CD8-positive, alpha-beta memory T cell (primary cell): ENCODE measurements at regions not wholly inside any gene's neighbourhood (a gene's known extent, or its start where the extent isn't known, plus 50 kb on each side); places are given as distances from the start of the nearest gene placed in this dataset.

ENCODE experiments used
- CTCF ChIA-PET: fragments of 350-600 bp; sonication (Branson Sonifier 250); formaldehyde crosslinking; loops from one replicate; lab custom pipeline; 2021; ENCODE audit warnings: antibody characterized with exemption; lab: Charles Lee
- POLR2A ChIA-PET: fragments of 350-600 bp; sonication (Branson Sonifier 250); formaldehyde crosslinking; loops from one replicate; lab custom pipeline; 2021; ENCODE audit warnings: antibody characterized with exemption; lab: Charles Lee
- DNase-seq, 5 donors: peaks; one replicate each; pipeline versions ENCODE4 v3.0.0 to v3.0.0-alpha.2; 2020 to 2022; ENCODE audit warnings: mixed read lengths in 1 of 5
- H3K27ac ChIP-seq: one replicate; pipeline ENCODE4 v1.7.0; 2013; ENCODE audit warnings: low read depth, mild to moderate bottlenecking, low read length, moderate library complexity
- H3K27me3 ChIP-seq: 2 replicates; pipeline ENCODE4 v1.7.0; 2013; ENCODE audit warnings: low read length, mild to moderate bottlenecking; ENCODE audit not compliant: insufficient read depth, poor library complexity, severe bottlenecking
- H3K36me3 ChIP-seq: 2 replicates; pipeline ENCODE4 v1.7.0; 2013; ENCODE audit warnings: mild to moderate bottlenecking, low read length, moderate library complexity; ENCODE audit not compliant: insufficient read depth
- H3K4me1 ChIP-seq: 2 replicates; pipeline ENCODE4 v1.7.0; 2013; ENCODE audit warnings: mild to moderate bottlenecking, low read length, moderate library complexity; ENCODE audit not compliant: insufficient read depth
- H3K4me3 ChIP-seq: 2 replicates; pipeline ENCODE4 v1.7.0; 2013; ENCODE audit warnings: mild to moderate bottlenecking, low read length
- H3K9me3 ChIP-seq: 2 replicates; pipeline ENCODE4 v1.7.0; 2013; ENCODE audit warnings: mild to moderate bottlenecking, low read length
- H3K27ac Mint-ChIP-seq, 8 donors: one replicate each; pipeline ENCODE4 v1.8.0; 2020 to 2021; ENCODE audit warnings: mixed read lengths in 8 of 8, mild to moderate bottlenecking in 6 of 8, inconsistent platforms in 3 of 8, moderate library complexity in 3 of 8
- H3K27me3 Mint-ChIP-seq, 2 donors: one replicate each; pipeline ENCODE4 v1.8.0; 2020 to 2021; ENCODE audit warnings: mixed read lengths in 2 of 2, mild to moderate bottlenecking in 1 of 2, moderate library complexity in 1 of 2
- H3K36me3 Mint-ChIP-seq, 3 donors: one replicate each; pipeline ENCODE4 v1.8.0; 2020 to 2021; ENCODE audit warnings: mixed read lengths in 3 of 3, inconsistent platforms in 1 of 3, mild to moderate bottlenecking in 1 of 3
- H3K4me1 Mint-ChIP-seq, 3 donors: one replicate each; pipeline ENCODE4 v1.8.0; 2020 to 2021; ENCODE audit warnings: mixed read lengths in 3 of 3, inconsistent platforms in 1 of 3, mild to moderate bottlenecking in 1 of 3
- H3K4me3 Mint-ChIP-seq, 7 donors: one replicate each; pipeline ENCODE4 v1.8.0; 2020 to 2021; ENCODE audit warnings: mixed read lengths in 7 of 7, mild to moderate bottlenecking in 6 of 7, moderate library complexity in 4 of 7, inconsistent platforms in 2 of 7
- H3K9me3 Mint-ChIP-seq, 5 donors: one replicate each; pipeline ENCODE4 v1.8.0; 2020 to 2022; ENCODE audit warnings: mixed read lengths in 5 of 5, mild to moderate bottlenecking in 3 of 5, moderate library complexity in 2 of 5, inconsistent platforms in 1 of 5

DNA sequence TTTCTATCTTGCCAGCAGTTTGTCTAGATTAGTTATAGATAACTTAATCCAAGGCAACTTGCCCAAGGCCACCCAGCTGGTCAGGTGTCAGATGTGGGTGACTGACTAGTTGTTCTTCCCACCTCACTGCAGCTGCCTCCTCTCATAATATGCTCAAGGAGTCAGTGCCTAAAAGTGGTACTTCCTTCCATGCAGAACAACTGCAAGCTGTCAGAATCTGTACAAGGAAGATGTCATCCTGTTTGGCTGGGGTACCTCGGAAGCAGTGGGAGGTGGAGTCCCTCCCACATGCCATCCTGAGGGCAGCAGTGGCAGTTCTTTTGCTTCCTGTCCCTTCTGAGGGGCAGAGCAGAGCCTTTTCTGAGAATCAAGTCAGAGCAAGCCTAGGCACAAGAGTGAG is 193.2 kb upstream of the RFC3 start:
- H3K27ac Mint-ChIP-seq, result peak overlapping the region in 1 of 8 donors; percentile 27
- no peaks in the 10 kb centered on the region for H3K27me3 Mint-ChIP-seq
- Histone ChIP-seq H3K36me3 (no peaks in the 10 kb centered on the region), H3K9me3 (no peaks in the 10 kb centered on the region), H3K4me1 (no peaks in the 10 kb centered on the region), H3K27ac (no peak overlapping the region), H3K27me3 (no peaks in the 10 kb centered on the region), H3K4me3 (no peak overlapping the region)
- no peaks in the 10 kb centered on the region for H3K9me3 Mint-ChIP-seq
- H3K36me3 Mint-ChIP-seq, result no peaks in the 10 kb centered on the region
- CTCF ChIA-PET, result no interaction called here
- no peak for DNase-seq
- H3K4me3 Mint-ChIP-seq, result no peak overlapping the region
- peaks cover 2 to 8% (median 3%) of the 10 kb centered on the region in 3 donors for H3K4me1 Mint-ChIP-seq
- POLR2A ChIA-PET, result no interaction called here

DNA sequence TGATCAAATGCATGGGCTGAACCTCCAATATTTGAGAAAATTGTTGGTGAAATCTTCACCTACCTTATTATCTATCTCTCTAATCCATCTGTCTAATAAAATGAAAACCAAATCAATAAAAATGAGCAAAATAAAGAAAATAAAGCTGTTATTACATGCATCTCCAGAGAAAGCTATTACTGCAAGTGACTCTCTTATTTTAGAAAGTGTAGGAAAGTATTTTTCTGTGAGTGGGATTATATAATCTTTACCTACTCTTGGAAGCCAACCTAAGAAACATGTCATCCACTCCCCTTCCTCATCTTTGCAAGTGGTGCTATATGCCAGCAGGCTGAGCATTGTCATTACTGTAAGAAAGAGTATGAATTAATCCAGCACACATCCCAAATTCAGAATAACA is 191.5 kb upstream of the RFC3 start:
- H3K27ac ChIP-seq, result no peak overlapping the region
- Mint-ChIP-seq H3K27ac (peak overlapping the region in 1 of 8 donors; percentile 34), H3K4me3 (no peak overlapping the region), H3K36me3 (no peaks in the 10 kb centered on the region), H3K4me1 (peaks cover 2 to 8% (median 3%) of the 10 kb centered on the region in 3 donors), H3K27me3 (peaks cover 0 to 2% of the 10 kb centered on the region in 2 donors), H3K9me3 (no peaks in the 10 kb centered on the region)
- ChIA-PET CTCF (interaction anchor here (1.4 kb wide), 1 partner anchor 12 kb away, joined by 3 read pairs; no protein-coding TSS in a partner anchor), POLR2A (interaction anchor here (1.1 kb wide), 1 partner anchor 11 kb away, joined by 3 read pairs; no protein-coding TSS in a partner anchor)
- no peaks in the 10 kb centered on the region for H3K9me3 ChIP-seq
- no peaks in the 10 kb centered on the region for H3K36me3 ChIP-seq
- H3K4me3 ChIP-seq, result no peak overlapping the region
- no peaks in the 10 kb centered on the region for H3K27me3 ChIP-seq
- no peaks in the 10 kb centered on the region for H3K4me1 ChIP-seq
- no peak for DNase-seq

DNA sequence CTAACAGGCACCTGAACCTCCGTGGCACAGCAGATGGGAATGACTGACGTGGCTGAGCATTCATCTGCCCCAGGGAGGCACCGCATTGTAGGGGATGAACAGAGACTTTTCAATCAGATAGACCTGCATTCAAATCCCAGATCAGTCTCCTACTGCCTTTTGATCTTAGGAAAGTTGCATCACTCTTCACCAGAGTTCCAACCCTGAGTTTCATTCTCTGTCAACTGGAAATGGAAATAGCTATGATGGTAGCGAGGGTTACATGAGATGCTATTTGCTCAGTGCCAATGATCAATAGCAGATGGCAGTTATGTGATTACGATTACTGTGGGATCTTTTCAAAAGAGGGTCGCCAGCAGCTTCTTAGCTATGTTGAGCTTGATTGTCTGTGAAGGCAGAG is 189.3 kb upstream of the RFC3 start:
- H3K27me3 ChIP-seq, result no peaks in the 10 kb centered on the region
- CTCF ChIA-PET, result no interaction called here
- Mint-ChIP-seq H3K36me3 (no peaks in the 10 kb centered on the region), H3K9me3 (no peaks in the 10 kb centered on the region), H3K27me3 (peaks cover 0 to 2% of the 10 kb centered on the region in 2 donors), H3K4me1 (peaks cover 2 to 8% (median 3%) of the 10 kb centered on the region in 3 donors), H3K27ac (no peak overlapping the region), H3K4me3 (no peak overlapping the region)
- no peaks in the 10 kb centered on the region for H3K4me1 ChIP-seq
- no peak overlapping the region for H3K27ac ChIP-seq
- no peak overlapping the region for H3K4me3 ChIP-seq
- H3K9me3 ChIP-seq, result no peaks in the 10 kb centered on the region
- no peak for DNase-seq
- POLR2A ChIA-PET, result no interaction called here
- no peaks in the 10 kb centered on the region for H3K36me3 ChIP-seq

DNA sequence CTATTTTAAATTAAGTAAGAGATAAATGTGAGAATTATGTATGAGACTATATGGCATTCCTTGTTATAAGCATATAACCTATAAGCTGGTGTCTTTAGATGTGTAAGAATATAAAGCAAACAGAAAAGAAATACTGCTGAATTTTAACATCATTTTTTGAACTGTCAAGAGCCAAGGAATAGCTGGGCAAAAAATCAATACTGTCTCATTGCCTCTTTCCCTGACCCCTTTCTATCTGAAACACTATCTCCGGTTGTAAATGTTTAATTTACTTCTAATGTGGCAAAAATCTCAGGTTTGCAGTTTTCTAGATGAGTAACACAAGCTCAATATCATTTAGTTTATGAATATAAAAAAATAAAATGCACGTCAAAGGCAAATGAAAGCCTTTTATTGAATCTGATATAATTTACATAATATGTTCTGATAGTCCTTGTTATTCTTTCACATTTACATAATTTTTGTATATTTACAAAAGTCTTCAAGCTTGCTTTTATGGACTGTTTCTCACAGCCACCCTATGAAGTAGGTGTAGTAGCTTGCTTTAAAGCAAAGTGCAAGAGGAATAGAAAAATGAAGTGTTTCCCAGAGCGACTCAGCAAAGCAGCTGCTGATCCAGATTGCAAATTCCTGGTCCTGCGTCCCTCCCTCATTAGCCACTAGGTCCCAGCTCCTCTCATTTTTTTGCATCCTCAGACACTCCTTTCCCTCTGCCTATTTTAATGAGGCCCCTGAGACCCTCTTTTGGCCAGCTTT is 188.2 kb upstream of the RFC3 start:
- Histone ChIP-seq H3K9me3 (no peaks in the 10 kb centered on the region), H3K27ac (no peak overlapping the region), H3K4me3 (no peak overlapping the region), H3K36me3 (no peaks in the 10 kb centered on the region), H3K27me3 (no peaks in the 10 kb centered on the region), H3K4me1 (no peaks in the 10 kb centered on the region)
- Mint-ChIP-seq H3K27me3 (peaks cover 0 to 2% of the 10 kb centered on the region in 2 donors), H3K27ac (peak overlapping the region in 1 of 8 donors; percentile 11), H3K9me3 (no peaks in the 10 kb centered on the region), H3K4me3 (no peak overlapping the region), H3K4me1 (peaks cover 1 to 2% (median 1%) of the 10 kb centered on the region in 3 donors), H3K36me3 (no peaks in the 10 kb centered on the region)
- no peak for DNase-seq
- ChIA-PET CTCF (interaction anchor here (0.8 to 1.1 kb wide), 3 partner anchors 14 to 87 kb away, joined by 3 to 4 read pairs (median 3); no protein-coding TSS in a partner anchor), POLR2A (no interaction called here)

DNA sequence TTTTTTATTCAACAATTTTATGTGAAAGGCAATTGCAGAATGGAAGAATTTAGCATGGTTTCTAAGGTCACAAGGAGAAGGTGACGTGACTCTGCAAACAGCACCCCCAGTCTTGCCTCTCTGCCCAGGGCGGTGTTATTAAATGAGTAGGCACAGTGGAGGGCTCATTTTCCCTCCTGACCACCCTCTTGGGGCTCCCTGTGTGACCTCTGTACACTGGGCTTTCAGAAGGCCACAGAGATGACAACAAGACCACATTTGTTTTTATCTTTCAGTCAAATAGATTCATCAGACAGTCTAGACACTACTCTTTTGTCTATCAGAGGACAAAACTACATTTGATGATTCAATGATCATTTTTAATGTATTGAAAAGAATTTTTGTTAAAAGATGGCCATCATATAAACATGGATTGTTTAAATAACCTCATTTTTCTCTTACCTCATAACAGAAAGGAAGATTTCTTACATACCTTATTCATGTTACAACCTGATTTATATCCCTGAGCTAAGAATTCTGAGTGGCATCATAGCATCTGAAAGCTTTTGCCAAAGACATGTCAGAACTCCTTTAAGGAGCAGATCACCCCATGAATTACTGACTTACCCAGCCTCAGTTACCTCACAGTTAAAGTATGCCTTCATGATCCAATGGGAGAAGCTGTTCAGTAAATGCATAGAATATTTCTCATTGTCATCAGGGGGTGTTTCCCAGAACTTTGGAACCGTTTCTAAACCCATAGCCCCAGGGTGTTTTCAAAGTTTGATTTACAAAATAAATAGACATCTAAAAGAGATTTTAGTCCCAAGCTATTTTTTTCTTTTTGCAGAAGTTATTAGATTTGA is 184.0 kb upstream of the RFC3 start:
- CTCF ChIA-PET, result no interaction called here

DNA sequence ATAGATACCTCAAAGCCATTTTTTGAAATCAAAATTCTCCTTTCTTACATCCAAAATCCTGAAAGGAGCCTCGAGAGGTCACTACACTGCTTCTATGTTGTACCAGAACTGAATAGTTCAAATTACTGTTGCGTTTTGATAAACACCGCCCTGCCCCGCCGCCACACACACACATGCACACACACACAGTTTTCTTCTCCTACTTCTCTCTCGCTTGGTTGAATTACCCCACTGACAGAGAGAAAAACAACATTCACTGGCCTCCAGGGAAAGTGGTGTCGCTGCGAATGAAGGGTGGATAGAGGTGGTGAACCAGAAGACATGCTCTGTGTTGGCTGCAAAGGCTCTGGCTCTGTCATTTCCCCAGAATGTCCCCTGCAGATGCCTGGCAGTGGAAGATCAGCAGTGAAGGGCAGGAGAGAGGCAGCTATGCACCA is 183.4 kb upstream of the RFC3 start:
- H3K9me3 Mint-ChIP-seq, result no peaks in the 10 kb centered on the region
- H3K4me1 Mint-ChIP-seq, result peaks cover 0 to 2% (median 2%) of the 10 kb centered on the region in 3 donors
- H3K4me3 Mint-ChIP-seq, result no peak overlapping the region
- no peaks in the 10 kb centered on the region for H3K36me3 Mint-ChIP-seq
- H3K27ac Mint-ChIP-seq, result no peak overlapping the region
- H3K9me3 ChIP-seq, result no peaks in the 10 kb centered on the region
- peaks cover 0 to 5% of the 10 kb centered on the region in 2 donors for H3K27me3 Mint-ChIP-seq
- no peak for DNase-seq
- H3K36me3 ChIP-seq, result no peaks in the 10 kb centered on the region
- H3K4me3 ChIP-seq, result no peak overlapping the region
- no peaks in the 10 kb centered on the region for H3K4me1 ChIP-seq
- ChIA-PET POLR2A (no interaction called here), CTCF (no interaction called here)
- H3K27me3 ChIP-seq, result no peaks in the 10 kb centered on the region
- no peak overlapping the region for H3K27ac ChIP-seq

More for the DNA sequence above, 184.0 kb upstream of the RFC3 start:
- H3K9me3 ChIP-seq, result no peaks in the 10 kb centered on the region
- H3K4me3 Mint-ChIP-seq, result no peak overlapping the region
- H3K36me3 ChIP-seq, result no peaks in the 10 kb centered on the region
- no peaks in the 10 kb centered on the region for H3K36me3 Mint-ChIP-seq
- no peaks in the 10 kb centered on the region for H3K9me3 Mint-ChIP-seq
- no peak for DNase-seq
- H3K27me3 ChIP-seq, result no peaks in the 10 kb centered on the region
- peaks cover 0 to 5% of the 10 kb centered on the region in 2 donors for H3K27me3 Mint-ChIP-seq
- POLR2A ChIA-PET, result no interaction called here
- H3K27ac ChIP-seq, result no peak overlapping the region
- no peaks in the 10 kb centered on the region for H3K4me1 Mint-ChIP-seq
- H3K4me3 ChIP-seq, result no peak overlapping the region
- H3K4me1 ChIP-seq, result no peaks in the 10 kb centered on the region
- no peak overlapping the region for H3K27ac Mint-ChIP-seq

DNA sequence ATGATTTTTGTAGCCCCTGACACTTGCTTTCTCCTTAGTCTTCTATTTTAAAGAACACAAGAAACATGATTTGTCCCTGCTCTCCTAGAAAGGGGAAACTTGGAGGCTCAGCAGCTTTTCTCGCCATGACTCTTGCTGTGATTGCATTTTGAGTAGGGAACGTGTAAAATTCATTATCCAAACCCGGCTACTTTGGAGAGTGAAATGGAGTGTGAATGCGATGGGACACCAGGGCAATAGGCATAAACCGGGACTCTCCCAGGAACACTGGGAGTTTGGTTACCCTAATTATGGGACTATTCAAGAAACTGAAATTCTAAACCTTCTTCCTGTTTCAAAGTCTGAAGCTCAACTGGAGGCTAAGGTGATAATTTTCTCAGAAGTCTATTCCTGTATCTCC is 181.7 kb upstream of the RFC3 start:
- Histone ChIP-seq H3K36me3 (no peaks in the 10 kb centered on the region), H3K27me3 (no peaks in the 10 kb centered on the region), H3K4me3 (no peak overlapping the region), H3K4me1 (no peaks in the 10 kb centered on the region), H3K9me3 (no peaks in the 10 kb centered on the region), H3K27ac (no peak overlapping the region)
- no peak overlapping the region for H3K27ac Mint-ChIP-seq
- H3K4me1 Mint-ChIP-seq, result peaks cover 0 to 4% (median 4%) of the 10 kb centered on the region in 3 donors
- POLR2A ChIA-PET, result no interaction called here
- no peak overlapping the region for H3K4me3 Mint-ChIP-seq
- H3K36me3 Mint-ChIP-seq, result no peaks in the 10 kb centered on the region
- DNase-seq, result no peak
- H3K27me3 Mint-ChIP-seq, result peaks cover 0 to 3% of the 10 kb centered on the region in 2 donors
- H3K9me3 Mint-ChIP-seq, result no peaks in the 10 kb centered on the region
- CTCF ChIA-PET, result no interaction called here
